H1 (cell line): ENCODE measurements at regions not wholly inside any gene's neighbourhood (a gene's known extent, or its start where the extent isn't known, plus 50 kb on each side); places are given as distances from the start of the nearest gene placed in this dataset.

Source experiments
- CTCF ChIA-PET: fragments of 300-600 bp; sonication (Branson Sonifier 250); formaldehyde crosslinking; loops from one replicate; lab custom pipeline; 2021; ENCODE audit not compliant: partially characterized antibody; lab: Charles Lee
- POLR2A ChIA-PET: fragments of 300-600 bp; sonication (Branson Sonifier 250); formaldehyde crosslinking; loops from one replicate; lab custom pipeline; 2021; ENCODE audit warnings: inconsistent platforms; ENCODE audit not compliant: partially characterized antibody; lab: Charles Lee
- DNase-seq, 2 experiments: peaks; one replicate each; pipeline versions ENCODE4 v3.0.0 to v3.0.0-alpha.2; 2010 to 2022; ENCODE audit warnings: low spot score in 2 of 2, low read depth in 1 of 2, mixed read lengths in 1 of 2
- FAIRE-seq: peaks from 2 replicates; lab custom pipeline; 2011; peaks lifted over from hg19 to GRCh38; lab: Jason Lieb, UNC
- H2AFZ ChIP-seq: 2 replicates; pipeline ENCODE4 v1.8.1; 2012; ENCODE audit warnings: low read length, inconsistent platforms
- H2AK5ac ChIP-seq: 2 replicates; pipeline ENCODE4 v1.6.1; 2013; ENCODE audit warnings: low read depth, low read length
- H2BK120ac ChIP-seq: replicated peaks from 2 replicates; pipeline ENCODE3; 2013; ENCODE audit warnings: low read depth, low read length, inconsistent platforms
- H2BK12ac ChIP-seq: 2 replicates; pipeline ENCODE4 v1.6.1; 2013; ENCODE audit warnings: low read depth, low read length
- H2BK15ac ChIP-seq: 2 replicates; pipeline ENCODE4 v1.6.1; 2013; ENCODE audit warnings: low read length
- H2BK20ac ChIP-seq: 2 replicates; pipeline ENCODE4 v1.6.1; 2013; ENCODE audit warnings: low read length
- H2BK5ac ChIP-seq: 2 replicates; pipeline ENCODE4 v1.6.1; 2013; ENCODE audit warnings: low read depth, low read length
- H3K14ac ChIP-seq: 2 replicates; pipeline ENCODE4 v1.6.1; 2013; ENCODE audit warnings: inconsistent platforms; ENCODE audit not compliant: insufficient read length
- H3K18ac ChIP-seq: 2 replicates; pipeline ENCODE4 v1.6.1; 2013; ENCODE audit warnings: low read length; ENCODE audit errors: extremely low read depth
- H3K23ac ChIP-seq: 2 replicates; pipeline ENCODE4 v1.6.1; 2013; ENCODE audit warnings: inconsistent platforms; ENCODE audit not compliant: insufficient read length
- H3K23me2 ChIP-seq: 2 replicates; pipeline ENCODE4 v1.6.1; 2013; ENCODE audit warnings: low read depth, low read length
- H3K27ac ChIP-seq: 2 replicates; pipeline ENCODE4 v1.6.1; 2011; ENCODE audit warnings: low read depth, low read length, inconsistent platforms
- H3K27me3 ChIP-seq, 4 experiments: replicated peaks in 1 of 4; 1 replicate in 1 of 4; 2 replicates in 3 of 4; pipeline versions ENCODE4 v1.6.1 to v1.8.1; 2011 to 2013; ENCODE audit warnings: low read length in 3 of 4, mild to moderate bottlenecking in 3 of 4, inconsistent platforms in 2 of 4, mixed read lengths in 2 of 4, moderate library complexity in 1 of 4; ENCODE audit not compliant: control insufficient read depth in 3 of 4, insufficient read depth in 3 of 4; ENCODE audit errors: extremely low read depth in 1 of 4
- H3K36me3 ChIP-seq, 4 experiments: 2 replicates each; pipeline versions ENCODE4 v1.6.1 to v1.8.1; 2011 to 2013; ENCODE audit warnings: mild to moderate bottlenecking in 4 of 4, low read length in 3 of 4, moderate library complexity in 2 of 4, control low read depth in 1 of 4, inconsistent platforms in 1 of 4; ENCODE audit not compliant: insufficient read depth in 4 of 4, control insufficient read depth in 2 of 4
- H3K4ac ChIP-seq: replicated peaks from 2 replicates; pipeline ENCODE3; 2013; ENCODE audit warnings: low read length, low read depth, mixed read lengths, inconsistent platforms; ENCODE audit not compliant: insufficient read length
- H3K4me1 ChIP-seq, 4 experiments: replicated peaks in 1 of 4; 1 replicate in 1 of 4; 2 replicates in 3 of 4; pipeline versions ENCODE4 v1.6.1 to v1.8.1; 2011 to 2013; ENCODE audit warnings: low read length in 3 of 4, inconsistent platforms in 2 of 4, mixed read lengths in 1 of 4; ENCODE audit not compliant: insufficient read depth in 4 of 4, control insufficient read depth in 3 of 4
- H3K4me2 ChIP-seq, 2 experiments: 2 replicates each; pipeline versions ENCODE4 v1.6.1 to v1.8.1; 2011 to 2013; ENCODE audit warnings: low read depth in 2 of 2, low read length in 2 of 2, control low read depth in 1 of 2, inconsistent platforms in 1 of 2, mild to moderate bottlenecking in 1 of 2; ENCODE audit not compliant: insufficient read depth in 1 of 2
- H3K4me3 ChIP-seq, 4 experiments: fragments of 200-600, 300-600 bp in 1 of 4; sonication (generic), shearing (Covaris generic), sonication (Bioruptor Twin) in 1 of 4; 2 replicates each; pipeline versions ENCODE4 v1.5.1 to v1.8.1; 2011 to 2016; ENCODE audit warnings: low read length in 4 of 4, low read depth in 3 of 4, control low read depth in 2 of 4, inconsistent platforms in 2 of 4, mild to moderate bottlenecking in 2 of 4, mixed read lengths in 1 of 4, moderate library complexity in 1 of 4; ENCODE audit not compliant: insufficient read depth in 2 of 4; ENCODE audit errors: extremely low read depth in 1 of 4
- H3K56ac ChIP-seq: replicated peaks from 2 replicates; pipeline ENCODE3; 2013; ENCODE audit warnings: low read depth, mild to moderate bottlenecking, mixed read lengths, low read length, inconsistent platforms; ENCODE audit not compliant: insufficient read length
- H3K79me1 ChIP-seq: 2 replicates; pipeline ENCODE4 v1.6.1; 2013; ENCODE audit warnings: low read depth, low read length, control low read depth
- H3K79me2 ChIP-seq, 2 experiments: 2 replicates each; pipeline versions ENCODE4 v1.6.1 to v1.8.1; 2012 to 2013; ENCODE audit warnings: low read length in 2 of 2, mild to moderate bottlenecking in 2 of 2, inconsistent platforms in 1 of 2; ENCODE audit not compliant: insufficient read depth in 2 of 2, control insufficient read depth in 1 of 2
- H3K9ac ChIP-seq, 4 experiments: replicated peaks in 1 of 4; 1 replicate in 1 of 4; 2 replicates in 3 of 4; pipeline versions ENCODE4 v1.6.1 to v1.8.1; 2011 to 2013; ENCODE audit warnings: low read depth in 3 of 4, low read length in 3 of 4, control low read depth in 2 of 4, mild to moderate bottlenecking in 2 of 4, moderate library complexity in 2 of 4, inconsistent platforms in 1 of 4; ENCODE audit errors: extremely low read depth in 1 of 4
- H3K9me3 ChIP-seq, 2 experiments: 2 replicates each; pipeline versions ENCODE4 v1.6.1 to v1.8.1; 2012 to 2013; ENCODE audit warnings: mild to moderate bottlenecking in 2 of 2, moderate library complexity in 2 of 2, control low read depth in 1 of 2, inconsistent platforms in 1 of 2, low read depth in 1 of 2, low read length in 1 of 2, mixed read lengths in 1 of 2; ENCODE audit not compliant: insufficient read depth in 2 of 2
- H4K20me1 ChIP-seq, 2 experiments: replicated peaks in 1 of 2; 2 replicates each; pipeline versions ENCODE3 to v1.8.1; 2011 to 2013; ENCODE audit warnings: inconsistent platforms in 2 of 2, low read length in 2 of 2, mild to moderate bottlenecking in 1 of 2; ENCODE audit not compliant: insufficient read depth in 2 of 2, control insufficient read depth in 1 of 2
- H4K5ac ChIP-seq: 2 replicates; pipeline ENCODE4 v1.6.1; 2013; ENCODE audit warnings: low read length, low read depth, mixed read lengths, inconsistent platforms; ENCODE audit not compliant: insufficient read length
- H4K8ac ChIP-seq: 2 replicates; pipeline ENCODE4 v1.8.0; 2013; ENCODE audit warnings: mild to moderate bottlenecking, moderate library complexity, low read length, inconsistent platforms; ENCODE audit not compliant: insufficient read depth; ENCODE audit errors: extremely low read depth
- H4K91ac ChIP-seq: replicated peaks from 2 replicates; pipeline ENCODE3; 2013; ENCODE audit warnings: low read length, mixed read lengths, inconsistent platforms; ENCODE audit not compliant: insufficient read length
- FOSL1 ChIP-seq: IDR thresholded peaks from 2 replicates; pipeline ENCODE4 v1.6.1; 2011; ENCODE audit warnings: mild to moderate bottlenecking, low read depth, low read length, moderate library complexity; ENCODE audit not compliant: insufficient read depth
- HDAC6 ChIP-seq: IDR thresholded peaks from one replicate; pipeline ENCODE4 v1.7.1; 2012; ENCODE audit warnings: low read depth, mild to moderate bottlenecking, inconsistent platforms, low read length, moderate library complexity
- JUND ChIP-seq: IDR thresholded peaks from 2 replicates; pipeline ENCODE4 v1.6.1; 2011; ENCODE audit warnings: mild to moderate bottlenecking, improper control_type of control experiment, low read length
- NRF1 ChIP-seq: IDR thresholded peaks from 2 replicates; pipeline ENCODE4 v1.6.1; 2011; ENCODE audit warnings: mild to moderate bottlenecking, low read depth, low read length, improper control_type of control experiment
- PHF8 ChIP-seq: fragments of 200-600 bp; sonication (generic); conservative IDR thresholded peaks from 2 replicates; pipeline ENCODE4 v1.7.1; 2012; ENCODE audit warnings: low read depth, mild to moderate bottlenecking, inconsistent platforms, low read length, moderate library complexity
- POU5F1 ChIP-seq: IDR thresholded peaks from 2 replicates; pipeline ENCODE4 v1.6.1; 2011; ENCODE audit warnings: low read depth, mild to moderate bottlenecking, low read length, moderate library complexity
- RAD21 ChIP-seq, 2 experiments: IDR thresholded peaks in 1 of 2; conservative IDR thresholded peaks in 1 of 2; 2 replicates each; pipeline ENCODE4 v1.6.1; 2011; ENCODE audit warnings: low read depth in 2 of 2, low read length in 2 of 2, improper control_type of control experiment in 1 of 2, inconsistent platforms in 1 of 2, mild to moderate bottlenecking in 1 of 2, moderate library complexity in 1 of 2
- SIN3A ChIP-seq, 2 experiments: IDR thresholded peaks in 1 of 2; conservative IDR thresholded peaks in 1 of 2; 2 replicates each; pipeline ENCODE4 v1.6.1; 2011 to 2012; ENCODE audit warnings: low read length in 2 of 2, improper control_type of control experiment in 1 of 2, low read depth in 1 of 2, mild to moderate bottlenecking in 1 of 2
- SIRT6 ChIP-seq: IDR thresholded peaks from one replicate; pipeline ENCODE4 v1.7.1; 2012; ENCODE audit warnings: low read length, inconsistent platforms
- SRF ChIP-seq: IDR thresholded peaks from 2 replicates; pipeline ENCODE4 v1.6.1; 2011; ENCODE audit warnings: mild to moderate bottlenecking, low read depth, low read length, moderate library complexity
- TBP ChIP-seq: IDR thresholded peaks from 2 replicates; pipeline ENCODE4 v1.6.1; 2011; ENCODE audit warnings: low read depth, low read length, improper control_type of control experiment
- WGBS, 2 experiments: shearing (Covaris generic) in 1 of 2; methylation state at CpG; one replicate each; pipeline versions ENCODE4 v1.1.6 to v1.1.7; 2013 to 2015; ENCODE audit warnings: low lambda C conversion rate in 2 of 2, mixed read lengths in 2 of 2, inconsistent platforms in 1 of 2, low coverage in 1 of 2, missing lambda C conversion rate in 1 of 2; ENCODE audit not compliant: insufficient replicate concordance in 2 of 2, insufficient coverage in 1 of 2, insufficient read length in 1 of 2; ENCODE audit errors: extremely low coverage in 1 of 2, missing lambda C conversion rate in 1 of 2; 5-methylcytosine and 5-hydroxymethylcytosine counted together
- TF ChIP-seq, protein P1 (sequence below): IDR thresholded peaks from 2 replicates; pipeline ENCODE4 v1.6.1; 2011; ENCODE audit warnings: low read length, improper control_type of control experiment
- TF ChIP-seq, protein P2 (sequence below): IDR thresholded peaks from 2 replicates; pipeline ENCODE4 v1.6.1; 2012; ENCODE audit warnings: inconsistent platforms

DNA sequence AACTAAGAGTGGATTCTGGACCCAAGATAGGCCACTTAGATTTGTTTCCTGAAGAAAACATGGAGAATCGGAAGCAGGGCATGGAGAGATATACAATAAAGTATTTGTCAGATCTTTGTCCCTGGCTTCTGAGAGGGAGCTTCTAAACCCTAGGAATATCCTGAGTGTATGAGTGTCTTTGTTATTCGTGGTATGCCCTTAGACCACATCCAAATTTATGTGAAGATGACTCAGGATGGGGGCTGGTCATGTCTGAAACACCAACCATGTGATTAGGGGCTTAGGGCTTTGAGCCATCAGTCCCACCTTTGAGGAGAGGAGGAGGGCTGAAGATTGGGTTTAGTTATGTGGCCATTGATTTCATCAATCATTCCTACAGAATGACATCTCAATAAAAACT, 69.7 kb upstream of the PLPP4 start:
- no peaks in the 10 kb centered on the region for H4K20me1 ChIP-seq
- 75% methylated on average over 2 of the region's 2 CpGs; no CpG with 5 or more reads in 1 of the 2 experiments for WGBS, 2 experiments
- no peaks in the 10 kb centered on the region for H3K36me3 ChIP-seq
- no peak overlapping the region for H4K8ac ChIP-seq
- H3K27me3 ChIP-seq: no peaks in the 10 kb centered on the region
- H3K79me1 ChIP-seq: no peaks in the 10 kb centered on the region; the same call in 1 of the 2 replicates
- FAIRE-seq: no peak
- no peak overlapping the region for H3K18ac ChIP-seq
- H2BK120ac ChIP-seq: no peak overlapping the region
- no peak overlapping the region for H3K27ac ChIP-seq
- no peak overlapping the region for H3K9ac ChIP-seq
- no peak overlapping the region for H2AK5ac ChIP-seq
- no peak overlapping the region for H4K5ac ChIP-seq
- H3K23ac ChIP-seq: no peak overlapping the region
- POLR2A ChIA-PET: no interaction called here
- H3K4ac ChIP-seq: no peak overlapping the region
- no peak overlapping the region for H3K4me2 ChIP-seq
- no peak overlapping the region for H2BK12ac ChIP-seq
- no peak overlapping the region for H2BK15ac ChIP-seq
- no peak for DNase-seq
- no peak overlapping the region for H3K14ac ChIP-seq
- no peak overlapping the region for H3K56ac ChIP-seq
- H3K79me2 ChIP-seq: no peaks in the 10 kb centered on the region
- H3K4me1 ChIP-seq: peaks cover 0 to 8% (median 0%) of the 10 kb centered on the region in 4 experiments; a peak in 2 of 7 replicates
- H2BK5ac ChIP-seq: no peak overlapping the region
- H2AFZ ChIP-seq: no peak overlapping the region
- H4K91ac ChIP-seq: no peak overlapping the region
- no peaks in the 10 kb centered on the region; the same call in 1 of the 2 replicates for H3K23me2 ChIP-seq
- CTCF ChIA-PET: interaction anchor here (0.6 to 1.3 kb wide), 2 partner anchors 35 to 187 kb away, joined by 3 to 4 read pairs; no protein-coding TSS in a partner anchor
- no peak overlapping the region for H2BK20ac ChIP-seq
- H3K4me3 ChIP-seq: no peak overlapping the region
- no peaks in the 10 kb centered on the region for H3K9me3 ChIP-seq
- no peak for TF ChIP-seq POU5F1
- TF ChIP-seq, protein P1, sequence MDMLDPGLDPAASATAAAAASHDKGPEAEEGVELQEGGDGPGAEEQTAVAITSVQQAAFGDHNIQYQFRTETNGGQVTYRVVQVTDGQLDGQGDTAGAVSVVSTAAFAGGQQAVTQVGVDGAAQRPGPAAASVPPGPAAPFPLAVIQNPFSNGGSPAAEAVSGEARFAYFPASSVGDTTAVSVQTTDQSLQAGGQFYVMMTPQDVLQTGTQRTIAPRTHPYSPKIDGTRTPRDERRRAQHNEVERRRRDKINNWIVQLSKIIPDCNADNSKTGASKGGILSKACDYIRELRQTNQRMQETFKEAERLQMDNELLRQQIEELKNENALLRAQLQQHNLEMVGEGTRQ: no peak
- TF ChIP-seq, protein P2, sequence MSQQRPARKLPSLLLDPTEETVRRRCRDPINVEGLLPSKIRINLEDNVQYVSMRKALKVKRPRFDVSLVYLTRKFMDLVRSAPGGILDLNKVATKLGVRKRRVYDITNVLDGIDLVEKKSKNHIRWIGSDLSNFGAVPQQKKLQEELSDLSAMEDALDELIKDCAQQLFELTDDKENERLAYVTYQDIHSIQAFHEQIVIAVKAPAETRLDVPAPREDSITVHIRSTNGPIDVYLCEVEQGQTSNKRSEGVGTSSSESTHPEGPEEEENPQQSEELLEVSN: no peak
- no peak for TF ChIP-seq SRF
- no peak for TF ChIP-seq HDAC6
- TF ChIP-seq FOSL1: no peak
- TF ChIP-seq JUND: no peak
- no peak for TF ChIP-seq SIRT6
- TF ChIP-seq NRF1: no peak
- no peak for TF ChIP-seq RAD21 (IDR thresholded peaks at IDR 0.05 in 1 of 2, conservative IDR thresholded peaks at IDR 0.05 in 1 of 2; ENCODE audit: low read depth in 2 of 2, low read length in 2 of 2)
- no peak for TF ChIP-seq TBP
- no peak for TF ChIP-seq SIN3A (conservative IDR thresholded peaks at IDR 0.05 in 1 of 2, IDR thresholded peaks at IDR 0.05 in 1 of 2; ENCODE audit: low read depth in 1 of 2, low read length in 2 of 2)
- TF ChIP-seq PHF8: no peak
